Heart left ventricle (tissue), 13 donors: ENCODE measurements at regions not wholly inside any gene's neighbourhood (a gene's known extent, or its start where the extent isn't known, plus 50 kb on each side); places are given as distances from the start of the nearest gene placed in this dataset.

Experiments used
- POLR2A ChIP-seq, 2 donors: fragments of 450-650 bp; IDR thresholded peaks; one replicate each; pipeline ENCODE4 v1.6.1; 2017; ENCODE audit warnings: antibody characterized with exemption in 2 of 2, mild to moderate bottlenecking in 2 of 2, moderate library complexity in 2 of 2
- TF ChIP-seq, protein P1 (sequence below), 12 donors: fragments of 200-600 bp; sonication (generic) in 4 of 12; IDR thresholded peaks; one replicate each; pipeline versions ENCODE4 v1.5.0 to v1.8.0; 2018 to 2022; ENCODE audit warnings: antibody characterized with exemption in 12 of 12, mild to moderate bottlenecking in 5 of 12
- donor health status: ischemic (EF 13 %, LVEDD 7.1; RV severe dilation, severe dysfunction).
- donor health status: DM: no; HTN: yes; CAD: no.
- donor health status: DM: no; HTN: no; CAD: no.
- donor health status: ischemic (EF 25% LVEDD 6.9; RV normal size, moderate dysfunction).
- donor health status: ischemic (EF 25% LVEDD 5.7; RV mildly dilated, moderate dysfunction).
- donor health status: ischemic (EF 35%, LVEDD 5.7; RV mildly dilated, moderate dysfunction).
- donor health status: nonischemic (EF 11% LVEDD 7.7; RV severe dilation, severe dysfunction).
- donor health status: DM: yes; HTN: yes; CAD: no.
- donor health status: PGD.
- donor health status: ischemic (EF 29% LVEDD 5.4; RV normal size, mild dysfunction).
- donor health status: nonischemic (EF 23%, LVEDD 6.1; RV moderate dilation, normal function).

DNA sequence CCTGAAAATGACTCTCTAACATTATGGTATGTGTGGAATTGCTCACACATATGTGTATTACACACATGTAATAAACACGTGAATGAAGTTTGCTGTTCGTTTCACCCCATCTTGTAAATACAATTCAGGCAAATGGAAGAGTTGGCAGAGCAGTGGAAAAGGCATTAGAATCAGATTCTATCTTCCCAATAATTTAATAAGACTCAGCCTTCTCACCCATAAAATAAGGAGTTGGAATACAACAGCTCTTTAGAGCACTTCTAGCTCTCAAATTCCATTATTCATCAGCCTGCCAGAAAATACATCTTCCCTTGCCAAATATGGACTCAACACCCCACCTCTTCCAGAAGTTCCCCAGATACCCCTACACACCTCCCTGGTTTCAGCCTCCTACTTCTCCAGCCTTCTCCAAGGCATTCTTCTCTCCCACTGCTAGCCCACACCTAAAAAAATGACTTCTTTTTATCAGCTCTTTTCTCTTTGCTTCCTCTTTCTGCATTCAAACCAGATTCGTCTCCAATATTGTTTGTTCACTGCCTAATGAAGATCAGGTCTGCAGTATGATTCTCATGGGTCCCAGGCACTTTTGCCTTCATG, 66.2 kb upstream of the DYRK2 start:
- TF ChIP-seq, protein P1, sequence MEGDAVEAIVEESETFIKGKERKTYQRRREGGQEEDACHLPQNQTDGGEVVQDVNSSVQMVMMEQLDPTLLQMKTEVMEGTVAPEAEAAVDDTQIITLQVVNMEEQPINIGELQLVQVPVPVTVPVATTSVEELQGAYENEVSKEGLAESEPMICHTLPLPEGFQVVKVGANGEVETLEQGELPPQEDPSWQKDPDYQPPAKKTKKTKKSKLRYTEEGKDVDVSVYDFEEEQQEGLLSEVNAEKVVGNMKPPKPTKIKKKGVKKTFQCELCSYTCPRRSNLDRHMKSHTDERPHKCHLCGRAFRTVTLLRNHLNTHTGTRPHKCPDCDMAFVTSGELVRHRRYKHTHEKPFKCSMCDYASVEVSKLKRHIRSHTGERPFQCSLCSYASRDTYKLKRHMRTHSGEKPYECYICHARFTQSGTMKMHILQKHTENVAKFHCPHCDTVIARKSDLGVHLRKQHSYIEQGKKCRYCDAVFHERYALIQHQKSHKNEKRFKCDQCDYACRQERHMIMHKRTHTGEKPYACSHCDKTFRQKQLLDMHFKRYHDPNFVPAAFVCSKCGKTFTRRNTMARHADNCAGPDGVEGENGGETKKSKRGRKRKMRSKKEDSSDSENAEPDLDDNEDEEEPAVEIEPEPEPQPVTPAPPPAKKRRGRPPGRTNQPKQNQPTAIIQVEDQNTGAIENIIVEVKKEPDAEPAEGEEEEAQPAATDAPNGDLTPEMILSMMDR (IDR thresholded peaks at IDR 0.05) = no peak
- TF ChIP-seq POLR2A (IDR thresholded peaks at IDR 0.05) = no peak
